Effector memory CD8-positive, alpha-beta T cell (primary cell): ENCODE measurements at regions not wholly inside any gene's neighbourhood (a gene's known extent, or its start where the extent isn't known, plus 50 kb on each side); places are given as distances from the start of the nearest gene placed in this dataset.

ENCODE experiments used
- ATAC-seq: fragments of 150-1000 bp; cut with Tn5 transposase; replicated peaks from 2 replicates; pipeline ENCODE4 v1.10.0; 2021; ENCODE audit warnings: mild to moderate bottlenecking, moderate library complexity
- DNase-seq, 3 experiments: peaks; one replicate each; pipeline ENCODE4 v3.0.0; 2021
- H3K27ac Mint-ChIP-seq, 2 donors: one replicate each; pipeline ENCODE4 v1.8.0; 2022; ENCODE audit warnings: mild to moderate bottlenecking in 2 of 2, mixed read lengths in 2 of 2, moderate library complexity in 2 of 2
- H3K27me3 Mint-ChIP-seq, 2 donors: one replicate each; pipeline ENCODE4 v1.8.0; 2022; ENCODE audit warnings: mixed read lengths in 2 of 2
- H3K36me3 Mint-ChIP-seq: one replicate; pipeline ENCODE4 v1.8.0; 2022; ENCODE audit warnings: mild to moderate bottlenecking, moderate library complexity, mixed read lengths; ENCODE audit not compliant: insufficient read depth
- H3K4me1 Mint-ChIP-seq, 2 donors: one replicate each; pipeline ENCODE4 v1.8.0; 2022; ENCODE audit warnings: low read depth in 2 of 2, mixed read lengths in 2 of 2
- H3K4me3 Mint-ChIP-seq, 2 donors: one replicate each; pipeline ENCODE4 v1.8.0; 2022; ENCODE audit warnings: mild to moderate bottlenecking in 2 of 2, mixed read lengths in 2 of 2, moderate library complexity in 2 of 2
- H3K9me3 Mint-ChIP-seq, 2 donors: one replicate each; pipeline ENCODE4 v1.8.0; 2022; ENCODE audit warnings: mixed read lengths in 2 of 2

GRCh38 chr16:63742150-63742549, 1379.7 kb downstream of the CDH11 start:
- Mint-ChIP-seq H3K27ac (no peak overlapping the region), H3K36me3 (no peaks in the 10 kb centered on the region)

GRCh38 chr16:63737633-63738032, 1384.2 kb downstream of the CDH11 start:
- no peak for DNase-seq
- H3K27me3 Mint-ChIP-seq, result no peaks in the 10 kb centered on the region
- peaks cover 8 to 16% of the 10 kb centered on the region in 2 donors for H3K9me3 Mint-ChIP-seq
- H3K36me3 Mint-ChIP-seq, result no peaks in the 10 kb centered on the region
- H3K4me1 Mint-ChIP-seq, result no peaks in the 10 kb centered on the region
- no peak for ATAC-seq
- H3K27ac Mint-ChIP-seq, result no peak overlapping the region
- no peak overlapping the region for H3K4me3 Mint-ChIP-seq

More at GRCh38 chr16:63742150-63742549, 1379.7 kb downstream of the CDH11 start:
- Mint-ChIP-seq H3K4me1 (no peaks in the 10 kb centered on the region), H3K27me3 (no peaks in the 10 kb centered on the region), H3K9me3 (peaks cover 17 to 35% of the 10 kb centered on the region in 2 donors), H3K4me3 (no peak overlapping the region)
- DNase-seq (no peak), ATAC-seq (no peak)

DNA sequence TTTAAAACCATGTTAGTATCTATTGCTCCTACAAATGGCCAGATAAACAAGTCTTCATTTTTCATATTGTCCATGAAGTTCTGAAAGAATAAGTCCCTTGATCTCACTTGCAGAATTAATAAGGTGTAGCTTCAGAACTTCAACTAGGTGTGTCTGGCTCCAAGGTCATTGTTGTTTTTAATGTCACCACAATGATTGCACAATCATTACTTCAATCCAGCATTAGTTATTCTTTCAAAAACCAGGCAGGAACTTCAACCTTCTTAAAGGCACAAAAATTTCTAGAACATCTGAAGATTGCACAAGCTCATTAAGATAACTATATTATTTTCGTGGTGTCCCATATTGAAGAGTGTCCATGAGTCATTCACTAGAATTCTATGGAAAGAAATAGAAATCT, 1386.4 kb downstream of the CDH11 start:
- no peak for ATAC-seq
- H3K27ac Mint-ChIP-seq, result no peak overlapping the region
- DNase-seq, result no peak
- H3K9me3 Mint-ChIP-seq, result peaks cover 5 to 12% of the 10 kb centered on the region in 2 donors
- H3K4me1 Mint-ChIP-seq, result no peaks in the 10 kb centered on the region
- no peaks in the 10 kb centered on the region for H3K36me3 Mint-ChIP-seq
- no peak overlapping the region for H3K4me3 Mint-ChIP-seq
- no peaks in the 10 kb centered on the region for H3K27me3 Mint-ChIP-seq

- no peaks in the 10 kb centered on the region for H3K27me3 Mint-ChIP-seq
- ATAC-seq, result no peak
- H3K9me3 Mint-ChIP-seq, result peaks cover 15 to 22% of the 10 kb centered on the region in 2 donors
- no peak overlapping the region for H3K27ac Mint-ChIP-seq
- no peak for DNase-seq
- no peak overlapping the region for H3K4me3 Mint-ChIP-seq
- H3K4me1 Mint-ChIP-seq, result no peaks in the 10 kb centered on the region
- H3K36me3 Mint-ChIP-seq, result peaks cover 3% of the 10 kb centered on the region
These were observed 1401.0 kb downstream of the CDH11 start for GRCh38 chr16:63720848-63721247.

GRCh38 chr16:63719926-63720325, 1401.9 kb downstream of the CDH11 start:
- Mint-ChIP-seq H3K4me3 (no peak overlapping the region), H3K36me3 (peaks cover 3% of the 10 kb centered on the region), H3K27ac (no peak overlapping the region), H3K4me1 (no peaks in the 10 kb centered on the region), H3K27me3 (no peaks in the 10 kb centered on the region), H3K9me3 (peaks cover 16 to 28% of the 10 kb centered on the region in 2 donors)
- DNase-seq, result no peak
- no peak for ATAC-seq

- no peak for DNase-seq
- Mint-ChIP-seq H3K4me1 (no peaks in the 10 kb centered on the region), H3K4me3 (no peak overlapping the region), H3K36me3 (peaks cover 3% of the 10 kb centered on the region), H3K27ac (no peak overlapping the region), H3K27me3 (no peaks in the 10 kb centered on the region), H3K9me3 (peaks cover 10 to 29% of the 10 kb centered on the region in 2 donors)
- no peak for ATAC-seq
These were observed 1404.1 kb downstream of the CDH11 start for GRCh38 chr16:63717806-63718205.

GRCh38 chr16:63714876-63715275, 1407.0 kb downstream of the CDH11 start:
- no peak for ATAC-seq
- DNase-seq, result no peak
- Mint-ChIP-seq H3K27me3 (no peaks in the 10 kb centered on the region), H3K36me3 (peaks cover 3% of the 10 kb centered on the region), H3K9me3 (peaks cover 9 to 21% of the 10 kb centered on the region in 2 donors), H3K27ac (no peak overlapping the region), H3K4me3 (no peak overlapping the region), H3K4me1 (no peaks in the 10 kb centered on the region)

GRCh38 chr16:63712725-63713124, 1409.1 kb downstream of the CDH11 start:
- H3K27me3 Mint-ChIP-seq, result no peaks in the 10 kb centered on the region
- peaks cover 4 to 15% of the 10 kb centered on the region in 2 donors for H3K9me3 Mint-ChIP-seq
- no peak overlapping the region for H3K27ac Mint-ChIP-seq
- no peak for DNase-seq
- no peak for ATAC-seq
- H3K4me1 Mint-ChIP-seq, result no peaks in the 10 kb centered on the region
- no peak overlapping the region for H3K4me3 Mint-ChIP-seq
- no peaks in the 10 kb centered on the region for H3K36me3 Mint-ChIP-seq

DNA sequence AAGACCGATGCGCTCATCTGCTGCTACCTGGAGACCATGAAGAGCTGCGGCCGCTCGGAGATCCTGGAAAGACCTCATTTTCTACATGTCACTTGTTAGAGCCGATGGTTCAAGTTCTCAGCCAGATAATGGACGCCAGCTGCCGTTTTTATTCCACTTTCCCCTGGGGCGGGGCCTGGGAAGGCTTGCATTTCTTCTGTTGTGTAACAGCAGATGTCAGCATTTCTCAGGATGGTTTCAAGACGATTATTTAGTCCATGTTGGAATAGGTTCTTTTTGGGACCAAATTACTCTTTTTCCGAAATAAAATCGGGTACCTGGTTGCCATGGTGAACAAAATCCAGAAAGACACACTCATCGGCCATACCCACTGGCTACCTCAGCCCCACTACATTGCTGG, 1418.3 kb downstream of the CDH11 start:
- Mint-ChIP-seq H3K27me3 (no peaks in the 10 kb centered on the region), H3K9me3 (peaks cover 0 to 10% of the 10 kb centered on the region in 2 donors)

GRCh38 chr16:63702981-63703590, 1418.8 kb downstream of the CDH11 start:
- no peaks in the 10 kb centered on the region for H3K27me3 Mint-ChIP-seq
- no peak overlapping the region for H3K4me3 Mint-ChIP-seq
- H3K4me1 Mint-ChIP-seq, result no peaks in the 10 kb centered on the region
- no peak for ATAC-seq
- H3K27ac Mint-ChIP-seq, result no peak overlapping the region
- no peaks in the 10 kb centered on the region for H3K36me3 Mint-ChIP-seq
- no peak for DNase-seq
- peaks cover 0 to 10% of the 10 kb centered on the region in 2 donors for H3K9me3 Mint-ChIP-seq

More for the DNA sequence above, 1418.3 kb downstream of the CDH11 start:
- Mint-ChIP-seq H3K4me3 (no peak overlapping the region), H3K36me3 (no peaks in the 10 kb centered on the region), H3K27ac (no peak overlapping the region), H3K4me1 (no peaks in the 10 kb centered on the region)
- no peak for DNase-seq
- no peak for ATAC-seq

GRCh38 chr16:63697736-63698135, 1424.1 kb downstream of the CDH11 start:
- no peaks in the 10 kb centered on the region for H3K36me3 Mint-ChIP-seq
- H3K4me3 Mint-ChIP-seq, result no peak overlapping the region
- no peaks in the 10 kb centered on the region for H3K27me3 Mint-ChIP-seq
- no peaks in the 10 kb centered on the region for H3K4me1 Mint-ChIP-seq
- no peak overlapping the region for H3K27ac Mint-ChIP-seq
- DNase-seq, result no peak
- peaks cover 9 to 13% of the 10 kb centered on the region in 2 donors for H3K9me3 Mint-ChIP-seq
- no peak for ATAC-seq

DNA sequence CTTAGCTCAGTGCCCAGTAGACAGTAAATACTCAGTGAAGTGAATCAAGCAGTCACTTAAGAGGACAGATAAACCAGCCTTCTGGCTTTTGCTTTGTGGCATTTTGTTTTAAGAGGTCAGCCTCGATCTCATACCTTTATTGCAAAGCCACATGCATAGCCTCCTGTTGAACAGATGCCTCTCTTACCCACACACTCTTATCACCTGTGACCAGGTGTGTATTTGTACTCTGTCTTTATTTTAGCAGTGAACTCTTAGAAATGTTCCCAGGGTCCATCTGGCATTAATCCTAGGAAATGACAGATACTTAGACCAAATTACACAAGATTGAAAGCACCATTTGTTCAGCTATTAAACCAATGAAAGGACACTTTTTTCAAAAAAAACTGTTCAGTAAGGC, 1426.5 kb downstream of the CDH11 start:
- DNase-seq, result no peak
- Mint-ChIP-seq H3K9me3 (peaks cover 9 to 10% of the 10 kb centered on the region in 2 donors), H3K4me3 (no peak overlapping the region), H3K27ac (no peak overlapping the region), H3K27me3 (no peaks in the 10 kb centered on the region), H3K4me1 (no peaks in the 10 kb centered on the region), H3K36me3 (no peaks in the 10 kb centered on the region)
- no peak for ATAC-seq

GRCh38 chr16:63690961-63691360, 1430.9 kb downstream of the CDH11 start:
- H3K27ac Mint-ChIP-seq, result no peak overlapping the region
- H3K27me3 Mint-ChIP-seq, result no peaks in the 10 kb centered on the region
- ATAC-seq (no peak), DNase-seq (no peak)
- H3K9me3 Mint-ChIP-seq, result peaks cover 7 to 15% of the 10 kb centered on the region in 2 donors
- no peak overlapping the region for H3K4me3 Mint-ChIP-seq
- H3K4me1 Mint-ChIP-seq, result no peaks in the 10 kb centered on the region
- no peaks in the 10 kb centered on the region for H3K36me3 Mint-ChIP-seq

DNA sequence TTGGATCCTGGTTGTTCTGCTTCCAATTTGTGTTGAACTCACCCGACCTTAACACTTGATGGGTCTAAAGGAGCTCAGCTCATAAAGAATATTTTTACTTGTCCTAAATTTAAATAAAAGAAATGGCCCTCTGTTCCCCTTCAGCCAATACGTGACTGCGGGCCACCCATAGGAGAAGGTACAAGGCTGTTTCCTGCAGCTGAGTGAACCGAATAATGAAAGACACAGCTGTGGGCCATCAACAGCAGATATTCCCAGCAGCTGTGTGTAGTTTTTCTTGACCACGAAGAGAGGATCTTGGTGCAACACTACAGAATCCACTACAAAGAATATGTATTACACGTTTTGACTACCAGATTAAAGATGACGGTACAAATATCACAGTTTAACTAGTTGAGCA, 1431.6 kb downstream of the CDH11 start:
- ATAC-seq, result no peak
- H3K4me1 Mint-ChIP-seq, result no peaks in the 10 kb centered on the region

More for the DNA sequence above, 1431.6 kb downstream of the CDH11 start:
- Mint-ChIP-seq H3K4me3 (no peak overlapping the region), H3K36me3 (no peaks in the 10 kb centered on the region), H3K27me3 (no peaks in the 10 kb centered on the region), H3K27ac (no peak overlapping the region), H3K9me3 (peaks cover 7 to 15% of the 10 kb centered on the region in 2 donors)
- DNase-seq, result no peak
